K562 (cell line): ENCODE measurements at regions not wholly inside any gene's neighbourhood (a gene's known extent, or its start where the extent isn't known, plus 50 kb on each side); places are given as distances from the start of the nearest gene placed in this dataset.

Experiments
- ATAC-seq: fragments of 200-7000 bp; cut with Tn5 transposase; 3 replicates; pipeline ENCODE4 v1.9.1; 2020; ENCODE audit warnings: moderate library complexity
- BruUV-seq: library from RNA; stranded (reverse); fragments of 400-500 nt; replicated peaks from 2 replicates; lab custom pipeline; 2021; lab: Mats Ljungman, UMichigan
- CTCF ChIA-PET: fragments of 300-600 bp; formaldehyde crosslinking; extraction: SDS; loops from one replicate; lab custom pipeline; 2021; ENCODE audit warnings: low intra/inter-chr PET ratio; lab: Yijun Ruan, JAX
- POLR2A ChIA-PET: fragments of 300-600, 350-650 bp; sonication (Branson Sonifier 250); formaldehyde crosslinking; extraction: SDS; loops from one replicate; lab custom pipeline; 2021; ENCODE audit warnings: antibody characterized with exemption, inconsistent platforms; lab: Yijun Ruan, JAX
- DNase-seq, 4 experiments: peaks; one replicate each; pipeline versions ENCODE4 v3.0.0 to v3.0.0-alpha.2; 2011 to 2018; ENCODE audit warnings: low spot score in 3 of 4, mixed read lengths in 3 of 4; ENCODE audit errors: extremely low read depth in 1 of 4
- FAIRE-seq: peaks from 2 replicates; lab custom pipeline; 2011; peaks lifted over from hg19 to GRCh38; lab: Jason Lieb, UNC
- H2AFZ ChIP-seq: 2 replicates; pipeline ENCODE4 v1.6.0; 2011; ENCODE audit warnings: low read depth, low read length, control low read depth, inconsistent platforms
- H3K27ac ChIP-seq: fragments of 200-600 bp; 3 replicates; pipeline ENCODE4 v1.8.0; 2011; ENCODE audit warnings: low read depth, mild to moderate bottlenecking, control low read depth, inconsistent platforms, low read length, moderate library complexity, mixed read lengths; ENCODE audit errors: extremely low read depth
- H3K27me3 ChIP-seq, 2 experiments: fragments of 300-600 bp in 1 of 2; 2 replicates in 1 of 2; 3 replicates in 1 of 2; pipeline versions ENCODE4 v1.6.0 to v1.8.0; 2011; ENCODE audit warnings: inconsistent platforms in 2 of 2, low read length in 2 of 2, mild to moderate bottlenecking in 1 of 2, mixed read lengths in 1 of 2, moderate library complexity in 1 of 2; ENCODE audit not compliant: control insufficient read depth in 2 of 2, insufficient read depth in 2 of 2
- H3K36me3 ChIP-seq: fragments of 300-600 bp; 3 replicates; pipeline ENCODE4 v1.8.0; 2011; ENCODE audit warnings: mild to moderate bottlenecking, low read length, inconsistent platforms; ENCODE audit not compliant: control insufficient read depth, insufficient read depth
- H3K4me1 ChIP-seq, 2 experiments: fragments of 200-600 bp in 1 of 2; replicated peaks in 1 of 2; 2 replicates in 1 of 2; 3 replicates in 1 of 2; pipeline versions ENCODE4 v1.5.1 to v1.8.0; 2011; ENCODE audit warnings: inconsistent platforms in 2 of 2, low read length in 2 of 2, mild to moderate bottlenecking in 1 of 2, mixed read lengths in 1 of 2, moderate library complexity in 1 of 2; ENCODE audit not compliant: control insufficient read depth in 2 of 2, insufficient read depth in 2 of 2
- H3K4me2 ChIP-seq: 2 replicates; pipeline ENCODE4 v1.6.1; 2011; ENCODE audit warnings: low read length, control low read depth, inconsistent platforms, mixed read lengths; ENCODE audit not compliant: insufficient read depth
- H3K4me3 ChIP-seq: fragments of 200-600 bp; sonication (generic), shearing (Covaris generic); 2 replicates; pipeline ENCODE4 v1.5.1; 2016; ENCODE audit warnings: control low read depth, inconsistent platforms
- H3K79me2 ChIP-seq: fragments of 200-600 bp; 3 replicates; pipeline ENCODE4 v1.8.0; 2011; ENCODE audit warnings: low read length, inconsistent platforms; ENCODE audit not compliant: control insufficient read depth, insufficient read depth
- H3K9ac ChIP-seq, 2 experiments: 2 replicates each; pipeline versions ENCODE4 v1.6.0 to v1.6.1; 2011; ENCODE audit warnings: low read depth in 2 of 2, low read length in 2 of 2, control low read depth in 1 of 2, inconsistent platforms in 1 of 2, mild to moderate bottlenecking in 1 of 2, mixed read lengths in 1 of 2; ENCODE audit not compliant: insufficient read depth in 1 of 2
- H3K9me1 ChIP-seq: one replicate; pipeline ENCODE4 v1.6.0; 2011; ENCODE audit warnings: inconsistent platforms, mild to moderate bottlenecking, low read length, moderate library complexity; ENCODE audit not compliant: control insufficient read depth, insufficient read depth
- H3K9me3 ChIP-seq: replicated peaks from 2 replicates; pipeline ENCODE4 v1.5.1; 2011; ENCODE audit warnings: low read depth, low read length, inconsistent platforms; ENCODE audit not compliant: control insufficient read depth, insufficient read depth
- H4K20me1 ChIP-seq: replicated peaks from 2 replicates; pipeline ENCODE4 v1.6.1; 2011; ENCODE audit warnings: low read length, inconsistent platforms, mixed read lengths; ENCODE audit not compliant: control insufficient read depth, insufficient read depth
- CEBPB ChIP-seq: fragments of 450-650 bp; IDR thresholded peaks from 2 replicates; pipeline ENCODE4 v1.6.1; 2016; ENCODE audit warnings: missing genetic modification characterization, missing compliant biosample characterization
- ESRRB ChIP-seq: fragments of 250-450 bp; sonication (Bioruptor Pico); IDR thresholded peaks from 2 replicates; pipeline ENCODE4 v1.5.0; 2020; ENCODE audit warnings: mild to moderate bottlenecking, moderate library complexity, borderline replicate concordance
- PBX2 ChIP-seq, 2 experiments: IDR thresholded peaks in 1 of 2; conservative IDR thresholded peaks in 1 of 2; 2 replicates each; pipeline ENCODE4 v1.6.1; 2016; ENCODE audit warnings: low read depth in 2 of 2, mild to moderate bottlenecking in 1 of 2, missing compliant biosample characterization in 1 of 2, missing genetic modification characterization in 1 of 2, moderate library complexity in 1 of 2
- ZKSCAN3 ChIP-seq: fragments of 250-450 bp; sonication (Bioruptor Pico); IDR thresholded peaks from 2 replicates; pipeline ENCODE4 v1.4.0; 2020
- ZNF316 ChIP-seq: fragments of 450-650 bp; IDR thresholded peaks from 2 replicates; pipeline ENCODE4 v1.6.1; 2016
- ZNF740 ChIP-seq, 3 experiments: fragments of 200-800 bp in 1 of 3; sonication (Bioruptor generic) in 1 of 3; sonication (generic) in 1 of 3; formaldehyde crosslinking in 1 of 3; IDR thresholded peaks; 2 replicates each; pipeline versions ENCODE4 v1.6.1 to v1.8.0; 2016 to 2022; ENCODE audit warnings: mild to moderate bottlenecking in 2 of 3, missing compliant biosample characterization in 2 of 3, missing genetic modification characterization in 2 of 3, missing genetic modification reagents in 1 of 3
- WGBS: fragments of 100-300 bp; shearing (Covaris generic); methylation state at CpG from one replicate; pipeline ENCODE4 v1.1.6; 2016; ENCODE audit warnings: low coverage, mixed read lengths; ENCODE audit not compliant: insufficient coverage; ENCODE audit errors: missing lambda C conversion rate; 5-methylcytosine and 5-hydroxymethylcytosine counted together
- in situ Hi-C: fragments of 300-500 bp; cut with MboI; formaldehyde crosslinking; loops from 4 replicates; pipeline ENCODE4 v1.15.0; 2018; ENCODE audit warnings: inconsistent platforms, mixed read lengths
- intact Hi-C: fragments of 100-400 bp; cut with micrococcal nuclease; formaldehyde crosslinking; loops from 2 replicates; pipeline ENCODE4 v1.14.2; 2022

GRCh38 chr13:76715621-76716020, 170.6 kb downstream of the KCTD12 start:
- DNase-seq (no peak), FAIRE-seq (no peak), ATAC-seq (no peak)
- Histone ChIP-seq H3K27me3 (no peaks in the 10 kb centered on the region), H3K4me1 (no peaks in the 10 kb centered on the region), H3K27ac (no peak overlapping the region), H3K9me1 (no peaks in the 10 kb centered on the region), H3K4me2 (no peak overlapping the region), H3K9me3 (no peaks in the 10 kb centered on the region), H3K36me3 (no peaks in the 10 kb centered on the region), H3K9ac (no peak overlapping the region), H3K79me2 (no peaks in the 10 kb centered on the region), H4K20me1 (no peaks in the 10 kb centered on the region), H3K4me3 (no peak overlapping the region), H2AFZ (no peak overlapping the region)
- ChIA-PET POLR2A (no interaction called here), CTCF (no interaction called here)
- no peak for TF ChIP-seq ZNF740 (CRISPR knock-in tag; IDR thresholded peaks at IDR 0.05)
- TF ChIP-seq ZNF740 (tag; IDR thresholded peaks at IDR 0.05), result no peak
- TF ChIP-seq ESRRB (CRISPR knock-in tag), result no peak
- no peak for TF ChIP-seq CEBPB (tag)
- no peak for TF ChIP-seq ZKSCAN3 (CRISPR knock-in tag)
- 0% methylated on average over 5 of the region's 5 CpGs for WGBS
- BruUV-seq, result no TSS peak
- in situ Hi-C loops (no loop called here), intact Hi-C loops (no loop called here)

GRCh38 chr13:76715075-76715474, 171.1 kb downstream of the KCTD12 start:
- H3K27ac ChIP-seq, result no peak overlapping the region
- BruUV-seq, result no TSS peak
- H3K4me1 ChIP-seq, result no peaks in the 10 kb centered on the region
- CTCF ChIA-PET, result no interaction called here
- H3K4me2 ChIP-seq, result no peak overlapping the region
- H3K9me3 ChIP-seq, result no peaks in the 10 kb centered on the region
- DNase-seq (no peak), FAIRE-seq (no peak), ATAC-seq (no peak)
- intact Hi-C loops (no loop called here), in situ Hi-C loops (no loop called here)
- H3K27me3 ChIP-seq, result no peaks in the 10 kb centered on the region
- H3K79me2 ChIP-seq, result no peaks in the 10 kb centered on the region
- POLR2A ChIA-PET, result no interaction called here
- no peaks in the 10 kb centered on the region for H3K9me1 ChIP-seq
- H3K9ac ChIP-seq, result no peak overlapping the region
- no peak overlapping the region for H2AFZ ChIP-seq
- H4K20me1 ChIP-seq, result no peaks in the 10 kb centered on the region
- H3K4me3 ChIP-seq, result no peak overlapping the region
- 3% methylated on average over 4 of the region's 4 CpGs for WGBS
- H3K36me3 ChIP-seq, result no peaks in the 10 kb centered on the region
- TF ChIP-seq PBX2 (CRISPR knock-in tag; IDR thresholded peaks at IDR 0.05; ENCODE audit: low read depth) (no peak), PBX2 (tag; conservative IDR thresholded peaks at IDR 0.05; ENCODE audit: low read depth) (no peak), ZNF316 (no peak)
